Inflammatory macrophage (primary cell): ENCODE measurements at regions not wholly inside any gene's neighbourhood (a gene's known extent, or its start where the extent isn't known, plus 50 kb on each side); places are given as distances from the start of the nearest gene placed in this dataset.
"Not testable (repeated sequence)": the region's sequence is repeated elsewhere in the genome, so short reads cannot be mapped to it uniquely, and the experiment has no call there.

Experiments
- DNase-seq, 2 donors: peaks; one replicate each; pipeline ENCODE4 v3.0.0-alpha.2; 2020 to 2022

- no peak for DNase-seq
These were observed 366.0 kb downstream of the OMA1 start for GRCh38 chr1:58180537-58180936.

DNA sequence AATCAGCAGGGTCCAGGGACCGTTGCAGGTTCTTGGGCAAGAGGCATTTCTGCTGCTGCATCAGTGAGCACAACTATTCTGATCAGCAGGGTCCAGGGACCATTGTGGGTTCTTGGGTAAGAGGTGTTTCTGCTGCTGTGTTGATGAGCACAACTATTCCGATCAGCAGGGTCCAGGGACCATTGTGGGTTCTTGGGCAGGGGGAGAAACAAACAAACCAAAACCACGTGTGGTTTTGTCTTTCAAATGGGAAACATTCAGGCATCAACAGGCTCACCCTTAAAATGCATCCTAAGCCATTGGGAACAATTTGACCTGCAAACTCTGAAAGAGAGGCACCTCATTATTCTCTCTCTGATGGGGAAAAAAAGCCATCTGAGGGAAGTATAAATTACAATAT, 377.4 kb downstream of the OMA1 start:
- not testable (repeated sequence) for DNase-seq

DNA sequence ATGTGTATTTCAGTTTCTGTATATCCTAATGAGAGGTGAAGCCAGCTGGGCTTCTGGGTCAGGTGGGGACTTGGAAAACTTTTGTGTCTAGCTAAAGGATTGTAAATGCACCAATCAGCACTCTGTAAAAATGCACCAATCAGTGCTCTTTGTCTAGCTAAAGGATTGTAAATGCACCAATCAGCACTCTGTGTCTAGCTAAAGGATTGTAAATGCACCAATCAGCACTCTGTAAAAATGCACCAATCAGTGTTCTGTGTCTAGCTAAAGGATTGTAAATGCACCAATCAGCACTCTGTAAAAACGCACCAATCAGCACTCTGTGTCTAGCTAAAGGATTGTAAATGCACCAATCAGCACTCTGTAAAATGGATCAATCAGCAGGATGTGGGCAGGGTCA, 379.4 kb downstream of the OMA1 start:
- DNase-seq, result not testable (repeated sequence)

DNA sequence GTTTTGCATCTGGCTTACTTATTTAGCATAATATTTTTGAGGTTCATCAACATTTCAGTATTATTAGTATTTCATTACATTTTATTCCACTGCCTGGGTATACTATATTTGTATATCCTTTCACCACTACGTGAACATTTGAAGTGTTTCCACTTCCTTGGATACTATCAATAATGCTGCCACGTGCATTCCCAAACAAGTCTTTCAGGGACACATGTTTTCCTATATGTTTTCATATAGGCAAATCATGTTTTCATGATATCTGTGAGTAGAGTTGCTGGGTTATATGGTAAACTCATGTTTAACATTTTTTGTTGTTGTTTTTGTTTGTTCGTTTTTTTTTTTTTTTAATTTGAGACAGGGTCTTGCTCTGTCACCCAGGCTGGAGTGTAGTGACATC, 380.1 kb downstream of the OMA1 start:
- no peak for DNase-seq

DNA sequence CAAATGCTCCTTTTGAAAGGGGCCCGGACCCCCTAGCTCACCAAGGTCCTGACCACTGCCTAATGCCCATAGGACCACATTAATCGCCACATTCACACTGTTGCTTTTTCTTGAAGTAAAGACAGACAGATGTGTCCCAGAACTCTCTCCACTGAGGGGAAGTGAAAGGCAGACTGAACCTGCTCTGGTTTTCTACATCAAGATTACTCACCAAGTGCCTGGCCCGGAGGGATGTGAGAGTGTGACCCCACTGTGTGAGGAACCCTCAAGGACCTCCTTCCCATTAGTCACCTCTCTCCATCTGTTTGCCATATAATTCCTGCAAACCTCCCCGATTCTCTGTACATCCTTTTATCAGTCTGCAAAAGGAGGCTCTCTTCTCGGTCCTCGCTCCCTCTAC, 381.5 kb downstream of the OMA1 start:
- DNase-seq, result no peak

- DNase-seq, result peak; percentile 25 to 55
These were observed 383.5 kb downstream of the OMA1 start for GRCh38 chr1:58162952-58163550.

- no peak for DNase-seq
These were observed 387.1 kb downstream of the OMA1 start for GRCh38 chr1:58159434-58159830.

- no peak for DNase-seq
These were observed 387.8 kb downstream of the OMA1 start for GRCh38 chr1:58158506-58159433.

DNA sequence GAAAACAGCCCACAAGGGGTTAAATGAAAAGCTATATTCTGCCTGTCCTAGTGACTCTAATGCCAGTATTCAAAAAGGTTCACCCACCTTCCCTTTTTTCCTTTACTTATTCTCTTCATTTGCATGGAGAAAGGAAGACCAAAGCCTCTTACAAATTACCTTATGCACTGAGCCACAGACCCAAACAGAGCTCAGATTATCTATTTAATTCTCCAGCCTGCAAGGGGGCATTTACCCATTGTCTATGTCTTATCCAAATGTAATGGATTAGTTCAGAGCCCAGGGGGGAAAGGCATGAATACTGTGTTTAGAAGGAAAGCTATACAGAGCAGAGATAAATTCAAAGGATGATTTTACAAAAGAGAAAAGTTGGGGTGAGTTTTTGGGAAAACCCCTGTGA, 388.5 kb downstream of the OMA1 start:
- DNase-seq, result no peak

DNA sequence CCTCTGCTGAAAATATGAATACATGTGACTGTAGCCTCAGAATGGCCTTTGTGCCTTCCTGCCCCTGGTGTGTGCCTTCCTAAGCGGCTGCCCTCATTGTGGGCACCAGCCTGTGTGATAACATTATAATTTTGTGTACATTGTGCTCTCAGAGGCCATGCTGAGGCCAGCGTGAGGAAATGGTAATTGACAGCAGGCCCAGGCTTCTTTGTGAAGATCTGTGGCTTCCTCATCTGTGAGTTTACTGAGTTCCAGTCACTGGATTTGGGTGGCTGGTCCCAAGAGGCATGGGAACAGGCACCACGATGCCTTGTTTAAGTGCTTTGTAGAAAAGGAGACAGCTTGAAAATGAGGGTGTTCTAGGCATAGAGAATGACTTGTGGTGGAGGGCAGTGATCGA, 389.3 kb downstream of the OMA1 start:
- DNase-seq, result no peak

GRCh38 chr1:58156831-58157230, 389.7 kb downstream of the OMA1 start:
- DNase-seq, result no peak

DNA sequence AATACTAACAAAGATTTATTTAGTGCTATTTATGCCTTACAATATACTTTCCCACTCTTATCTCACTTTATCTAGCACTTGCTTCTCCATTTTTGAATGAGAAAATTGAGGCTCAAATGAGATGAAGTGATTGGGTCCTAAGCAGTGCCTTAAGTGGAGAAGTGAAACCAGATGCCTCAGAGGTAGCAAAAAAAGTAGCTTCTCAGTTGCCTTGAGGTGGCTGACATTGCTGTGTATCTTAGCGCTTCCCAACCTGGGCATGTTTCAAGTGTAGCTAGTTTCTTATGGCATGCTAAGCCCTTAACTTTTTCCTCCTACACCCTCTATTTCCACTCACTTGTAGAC, 390.4 kb downstream of the OMA1 start:
- DNase-seq, result no peak

- peak; percentile 52 to 53 for DNase-seq
These were observed 391.0 kb downstream of the OMA1 start for GRCh38 chr1:58155418-58156123.

- no peak for DNase-seq
These were observed 392.3 kb downstream of the OMA1 start for GRCh38 chr1:58154256-58154655.

- DNase-seq, result no peak
These were observed 393.8 kb downstream of the OMA1 start for GRCh38 chr1:58152697-58153096.

GRCh38 chr1:58149271-58149812, 397.2 kb downstream of the OMA1 start:
- DNase-seq, result no peak

- DNase-seq, result no peak
These were observed 401.7 kb downstream of the OMA1 start for GRCh38 chr1:58144698-58145270.

DNA sequence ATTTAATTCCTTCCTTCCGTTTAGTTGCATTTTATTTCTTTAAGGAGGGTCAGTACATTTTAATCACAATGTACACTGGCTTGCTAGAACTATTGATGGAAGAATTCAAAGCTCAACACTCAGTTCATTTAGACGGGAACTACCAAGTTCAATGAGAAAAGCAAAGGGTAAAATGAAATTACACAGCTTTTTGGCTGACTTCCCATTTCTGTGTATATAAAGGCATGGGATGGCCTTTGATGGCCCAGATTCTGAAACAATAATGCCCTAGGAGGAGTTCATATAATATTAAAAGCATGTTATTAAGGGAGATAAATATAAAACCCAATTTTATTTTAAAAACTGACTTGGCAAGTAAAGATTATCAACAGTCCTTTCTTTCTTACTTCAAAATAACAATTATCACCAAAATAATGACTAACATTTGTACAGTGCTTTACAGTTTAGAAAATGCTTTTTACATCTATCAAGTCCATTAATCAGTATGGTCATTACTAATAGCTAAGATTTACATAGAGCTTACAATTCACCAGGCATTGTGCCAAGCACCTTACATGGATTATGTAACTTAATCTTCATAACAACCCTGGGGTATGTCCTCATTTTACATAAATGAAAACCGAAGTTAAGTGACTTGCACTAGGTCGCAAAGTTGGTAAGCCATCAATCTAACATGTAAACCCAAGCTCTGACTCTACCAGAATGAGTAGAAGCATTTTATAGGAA, 402.4 kb downstream of the OMA1 start:
- no peak for DNase-seq

DNA sequence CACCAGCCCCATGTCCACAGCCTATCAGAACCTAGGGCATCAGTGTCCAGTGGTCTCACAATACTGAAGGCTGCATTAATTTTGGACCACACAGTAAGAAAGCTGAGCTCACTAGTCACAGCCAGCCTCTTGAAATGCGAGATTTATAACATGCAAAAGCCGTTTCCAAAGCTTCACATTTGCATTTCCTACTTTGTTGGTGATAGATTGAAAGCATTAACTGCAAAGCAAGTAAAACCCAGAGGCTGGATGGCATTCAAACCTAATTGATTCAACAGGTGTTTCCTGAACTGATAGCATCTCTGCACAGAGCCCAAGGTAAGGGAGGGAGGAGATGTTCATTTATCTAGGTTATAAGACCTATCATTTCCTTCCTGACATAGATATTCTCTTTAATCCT, 410.1 kb downstream of the OMA1 start:
- DNase-seq, result no peak

DNA sequence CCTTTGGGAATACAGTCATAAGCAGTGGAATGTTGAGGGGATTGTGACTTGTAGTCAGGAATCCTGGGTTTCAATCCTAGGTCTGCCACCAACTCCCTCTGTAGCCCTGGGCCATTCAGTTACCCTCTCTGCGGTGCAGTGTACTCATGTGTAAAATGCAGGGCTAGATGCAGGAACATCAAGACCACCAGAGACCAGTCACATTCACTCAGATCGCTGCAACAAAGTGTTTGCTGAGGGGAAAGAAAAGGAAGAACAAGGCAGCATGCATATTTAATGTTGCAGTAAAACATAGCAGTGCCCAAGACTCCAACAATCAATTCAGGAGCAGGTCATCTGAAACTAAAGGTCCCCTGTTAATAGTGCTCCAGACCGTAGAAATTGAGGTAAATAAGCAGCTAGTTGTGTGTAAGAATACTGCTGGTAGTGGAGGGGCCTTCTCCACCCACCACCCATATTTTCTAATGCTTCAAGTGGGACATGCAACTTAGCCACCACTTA, 410.7 kb downstream of the OMA1 start:
- DNase-seq, result no peak

GRCh38 chr1:58133562-58133961, 413.0 kb downstream of the OMA1 start:
- DNase-seq, result no peak

DNA sequence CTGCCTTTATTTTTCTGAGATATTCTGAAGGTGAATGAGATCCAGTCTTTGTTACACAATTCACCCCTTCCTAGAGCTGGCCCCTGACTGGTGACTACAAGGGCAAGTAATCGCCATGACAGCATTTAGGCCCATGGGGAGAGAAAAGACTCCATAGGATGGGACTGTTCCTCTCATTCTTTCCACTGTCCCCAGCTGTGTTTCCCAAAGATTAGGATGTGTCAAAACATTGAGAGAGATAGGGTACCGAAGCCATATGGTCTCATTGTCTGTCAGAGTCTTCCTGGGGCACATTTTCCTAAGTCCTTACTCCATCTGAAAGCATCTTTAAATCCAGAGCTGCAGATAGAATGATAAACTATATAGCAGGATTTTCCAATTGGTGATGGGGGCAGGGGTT, 423.5 kb downstream of the OMA1 start:
- DNase-seq, result no peak
